ENCODE measurements at regions not wholly inside any gene's neighbourhood (a gene's known extent, or its start where the extent isn't known, plus 50 kb on each side); places are given as distances from the start of the nearest gene placed in this dataset.

DNA sequence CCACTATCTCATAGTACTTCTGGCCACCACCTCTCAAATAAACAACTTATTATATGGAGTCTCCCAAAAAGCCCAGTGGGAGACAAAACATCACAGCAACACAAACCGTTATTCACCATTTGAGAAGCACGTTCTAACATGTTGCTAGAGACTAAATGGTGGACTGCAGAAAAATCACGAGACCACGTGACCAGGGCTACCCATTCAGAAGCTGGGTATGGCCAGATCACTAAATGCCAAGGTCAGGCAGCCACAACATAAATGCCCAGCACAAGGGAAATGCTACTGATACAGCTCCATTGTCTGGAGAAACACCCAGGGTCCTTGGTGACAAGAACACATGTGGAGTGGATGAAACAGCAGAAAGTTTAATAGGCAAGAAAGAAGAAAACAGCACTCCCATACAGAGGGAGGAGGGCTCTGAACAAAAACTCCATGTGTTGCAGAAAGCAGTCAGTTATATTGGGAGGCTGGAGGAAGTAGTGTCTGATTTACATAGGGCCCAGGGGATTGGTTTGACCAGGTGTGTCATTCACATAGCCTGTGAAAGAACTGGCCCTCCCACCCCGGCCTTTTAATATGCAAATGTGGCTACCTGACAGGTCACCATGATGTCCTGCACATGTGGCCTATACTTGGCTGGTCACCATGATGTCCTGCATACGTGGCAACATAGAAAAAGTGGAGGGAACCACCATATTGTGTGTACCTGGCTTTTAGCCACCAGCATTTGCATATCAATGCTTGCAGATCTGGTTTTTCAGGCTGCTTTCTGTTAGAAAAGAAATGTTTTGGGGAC, 97.2 kb downstream of the TRIM36 start:
- DNase-seq (ENCODE audit: insufficient read length, low spot score) (no peak), FAIRE-seq (no peak)
- TF ChIP-seq, protein P1, sequence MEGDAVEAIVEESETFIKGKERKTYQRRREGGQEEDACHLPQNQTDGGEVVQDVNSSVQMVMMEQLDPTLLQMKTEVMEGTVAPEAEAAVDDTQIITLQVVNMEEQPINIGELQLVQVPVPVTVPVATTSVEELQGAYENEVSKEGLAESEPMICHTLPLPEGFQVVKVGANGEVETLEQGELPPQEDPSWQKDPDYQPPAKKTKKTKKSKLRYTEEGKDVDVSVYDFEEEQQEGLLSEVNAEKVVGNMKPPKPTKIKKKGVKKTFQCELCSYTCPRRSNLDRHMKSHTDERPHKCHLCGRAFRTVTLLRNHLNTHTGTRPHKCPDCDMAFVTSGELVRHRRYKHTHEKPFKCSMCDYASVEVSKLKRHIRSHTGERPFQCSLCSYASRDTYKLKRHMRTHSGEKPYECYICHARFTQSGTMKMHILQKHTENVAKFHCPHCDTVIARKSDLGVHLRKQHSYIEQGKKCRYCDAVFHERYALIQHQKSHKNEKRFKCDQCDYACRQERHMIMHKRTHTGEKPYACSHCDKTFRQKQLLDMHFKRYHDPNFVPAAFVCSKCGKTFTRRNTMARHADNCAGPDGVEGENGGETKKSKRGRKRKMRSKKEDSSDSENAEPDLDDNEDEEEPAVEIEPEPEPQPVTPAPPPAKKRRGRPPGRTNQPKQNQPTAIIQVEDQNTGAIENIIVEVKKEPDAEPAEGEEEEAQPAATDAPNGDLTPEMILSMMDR (IDR thresholded peaks at IDR 0.05; ENCODE audit: insufficient read depth, missing control alignments): no peak

- DNase-seq (ENCODE audit: insufficient read length, low spot score): no peak
- FAIRE-seq: no peak
- TF ChIP-seq, protein P1 (IDR thresholded peaks at IDR 0.05; ENCODE audit: insufficient read depth, missing control alignments): no peak
These were observed 99.0 kb downstream of the TRIM36 start for GRCh38 chr5:115070737-115071136.

DNA sequence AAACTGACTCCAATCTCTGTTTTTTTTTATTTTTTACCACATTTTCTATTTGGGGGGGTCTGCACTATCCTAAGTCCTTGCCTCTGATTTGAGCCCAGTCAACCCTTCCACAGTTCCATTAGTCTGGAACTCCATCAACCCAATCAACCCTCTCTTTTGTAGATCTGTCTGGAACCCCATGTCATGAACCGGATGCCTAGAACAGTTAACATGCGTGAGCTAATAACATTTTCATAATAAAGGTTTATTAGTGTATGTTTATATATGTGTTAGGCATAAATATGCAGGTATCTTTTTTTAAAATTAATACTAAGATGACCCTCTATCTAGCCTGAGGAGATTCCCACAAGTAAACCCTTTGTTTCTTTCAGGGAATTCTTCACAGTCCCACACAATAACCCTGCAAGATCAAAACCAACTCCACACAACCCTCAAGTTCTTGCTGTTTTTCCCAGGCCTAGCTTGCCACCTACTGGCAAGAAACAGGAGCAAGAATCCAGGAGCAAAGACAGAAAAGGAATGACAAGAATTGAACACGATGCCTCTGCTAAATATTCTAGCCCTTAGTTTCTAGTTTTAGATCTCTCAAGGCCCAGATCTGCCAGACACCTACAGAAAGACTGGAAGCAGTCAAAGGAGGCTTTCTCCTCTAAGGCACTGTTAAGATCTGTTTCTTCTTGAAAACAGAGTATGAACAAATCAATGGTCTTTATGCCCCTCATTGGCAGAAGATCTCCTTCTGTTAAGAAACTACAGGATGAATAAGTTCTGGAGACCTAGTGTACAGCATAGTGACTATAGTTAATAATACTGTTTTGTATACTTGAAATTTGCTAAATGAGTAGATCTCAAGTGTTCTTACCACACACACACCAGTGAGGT, 100.4 kb downstream of the TRIM36 start:
- DNase-seq (ENCODE audit: insufficient read length, low spot score) (no peak), FAIRE-seq (peak; percentile 55)
- TF ChIP-seq, protein P1 (IDR thresholded peaks at IDR 0.05; ENCODE audit: insufficient read depth, missing control alignments): peak; percentile 86

DNA sequence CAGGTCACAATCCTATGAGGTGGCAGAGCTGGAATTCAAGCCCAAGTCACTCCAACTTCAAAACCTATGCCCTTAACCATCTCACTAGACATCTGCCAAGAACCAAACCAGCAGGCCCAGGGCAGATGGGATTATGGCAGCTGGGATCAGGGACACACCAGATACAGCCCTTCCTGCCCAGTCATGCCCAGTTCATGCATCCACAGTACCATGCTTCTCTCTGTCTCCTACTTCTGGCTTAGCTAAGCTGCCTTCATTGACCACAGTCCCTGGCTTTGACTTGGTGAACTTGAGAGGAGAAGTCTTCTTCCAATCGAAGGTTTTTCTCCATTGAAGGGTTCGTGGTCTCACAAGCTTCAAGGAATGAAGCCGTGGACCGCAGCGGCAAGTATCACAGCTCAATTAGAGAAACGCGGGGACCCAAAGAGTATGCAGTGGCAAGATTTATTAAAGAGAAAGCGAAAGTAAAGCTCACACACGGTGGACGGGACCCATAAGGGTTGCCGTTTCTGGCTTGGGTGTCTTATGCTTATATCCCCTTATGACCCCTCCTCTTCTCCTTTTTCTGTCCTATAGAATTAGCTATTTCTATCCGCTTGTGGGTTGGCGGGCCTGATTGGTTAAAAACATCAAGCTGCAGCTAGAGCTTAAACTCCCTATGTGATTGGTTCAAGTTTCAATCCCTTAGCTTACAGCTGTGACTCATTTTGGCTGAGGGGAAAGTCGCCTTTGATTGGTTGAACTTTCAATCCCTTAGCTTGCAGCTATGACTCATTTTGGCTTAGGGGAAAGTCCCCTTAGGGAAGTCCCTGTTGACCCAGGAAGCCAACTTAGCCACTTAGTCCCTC, 101.2 kb downstream of the TRIM36 start:
- no peak for DNase-seq (ENCODE audit: insufficient read length, low spot score)
- TF ChIP-seq, protein P1 (IDR thresholded peaks at IDR 0.05; ENCODE audit: insufficient read depth, missing control alignments): no peak
- no peak for FAIRE-seq

- FAIRE-seq (no peak), DNase-seq (ENCODE audit: insufficient read length, low spot score) (no peak)
- TF ChIP-seq, protein P1 (IDR thresholded peaks at IDR 0.05; ENCODE audit: insufficient read depth, missing control alignments): no peak
These were observed 105.3 kb downstream of the TRIM36 start for GRCh38 chr5:115064380-115064779.

GRCh38 chr5:115054387-115054951, 115.2 kb downstream of the TRIM36 start:
- FAIRE-seq (no peak), DNase-seq (ENCODE audit: insufficient read length, low spot score) (no peak)
- TF ChIP-seq, protein P1 (IDR thresholded peaks at IDR 0.05; ENCODE audit: insufficient read depth, missing control alignments): no peak
